ENCODE measurements at regions not wholly inside any gene's neighbourhood (a gene's known extent, or its start where the extent isn't known, plus 50 kb on each side); places are given as distances from the start of the nearest gene placed in this dataset.

DNA sequence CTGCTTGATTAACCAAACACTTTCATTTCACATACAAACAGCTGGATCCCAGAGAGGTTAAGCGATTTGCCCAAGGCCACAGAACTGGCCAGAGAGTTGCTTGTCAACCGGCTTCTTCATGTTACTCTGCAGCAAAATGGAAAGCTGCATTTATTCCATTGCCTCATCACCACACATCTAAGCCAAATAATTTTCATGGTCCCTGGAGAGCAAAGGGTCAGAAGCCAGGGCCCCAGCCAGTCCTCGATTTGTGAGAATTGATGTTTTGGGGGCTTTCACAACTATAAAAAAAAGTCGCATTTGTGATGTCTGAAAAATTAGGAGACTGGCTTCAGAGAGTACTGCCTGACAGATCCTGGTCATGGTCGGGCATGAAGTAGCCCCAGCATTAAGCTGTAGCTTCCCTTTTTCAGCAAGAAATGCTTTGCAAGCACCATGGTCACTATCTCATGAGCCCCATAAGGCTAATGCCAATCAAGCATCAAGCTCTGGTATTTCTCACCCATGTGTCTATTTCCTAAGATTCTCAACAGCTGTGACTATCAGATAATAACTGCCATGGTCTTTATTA is 95.8 kb downstream of the BANF2 start:
- Histone ChIP-seq H4K5ac (ENCODE audit: low read depth, low read length) (no peak overlapping the region), H3K27me3 (ENCODE audit: control insufficient read depth, insufficient read depth, low read length) (no peaks in the 10 kb centered on the region), H2BK20ac (ENCODE audit: low read depth, low read length) (no peak overlapping the region), H4K20me1 (ENCODE audit: insufficient read depth, low read length) (no peaks in the 10 kb centered on the region), H3K56ac (ENCODE audit: extremely low read depth, insufficient read depth, low read length) (no peak overlapping the region), H3K9ac (ENCODE audit: low read depth, low read length) (no peak overlapping the region), H4K8ac (ENCODE audit: low read depth in 2 of 2, low read length in 2 of 2) (no peak overlapping the region), H3K4me1 (ENCODE audit: control insufficient read depth, insufficient read depth, low read length) (peaks cover 2% of the 10 kb centered on the region; the same call in 1 of the 2 replicates), H3K36me3 (ENCODE audit: control insufficient read depth, insufficient read depth, low read length) (no peaks in the 10 kb centered on the region), H3K27ac (ENCODE audit: insufficient read depth, low read length) (no peak overlapping the region), H3K4me3 (ENCODE audit: insufficient read depth, low read depth, low read length) (no peak overlapping the region), H3K23ac (ENCODE audit: low read depth, low read length) (no peak overlapping the region), H3K4me2 (ENCODE audit: low read depth, low read length) (no peak overlapping the region), H2AK9ac (replicated peaks; ENCODE audit: low read depth, low read length, poor library complexity) (no peak overlapping the region), H3K9me1 (ENCODE audit: insufficient read depth, low read length) (peaks cover 5% of the 10 kb centered on the region; the same call in 1 of the 2 replicates), H2BK120ac (ENCODE audit: low read depth, low read length) (no peak overlapping the region), H2BK5ac (ENCODE audit: low read depth, low read length, poor library complexity, severe bottlenecking) (no peak overlapping the region), H3K4ac (ENCODE audit: low read depth, low read length) (no peak overlapping the region), H3K9me3 (ENCODE audit: control insufficient read depth, insufficient read depth, low read length) (peaks cover 8% of the 10 kb centered on the region; the same call in 1 of the 2 replicates), H3K18ac (ENCODE audit: low read depth, low read length) (no peak overlapping the region), H2BK15ac (ENCODE audit: low read depth, low read length) (no peak overlapping the region), H3K79me1 (ENCODE audit: low read depth in 1 of 2, low read length in 2 of 2) (no peaks in the 10 kb centered on the region), H3K14ac (replicated peaks; ENCODE audit: low read depth, low read length) (0 out of 2 replicates have a peak overlapping the region, but pooled peaks have one; percentile 15), H2AK5ac (ENCODE audit: low read depth, low read length) (no peak overlapping the region), H4K91ac (ENCODE audit: insufficient read depth, low read depth, low read length) (no peak overlapping the region), H2AFZ (replicated peaks; ENCODE audit: low read length, poor library complexity) (no peak overlapping the region)
- DNase-seq (no peak), ATAC-seq (ENCODE audit: low read depth) (peak; percentile 21)
- ChIA-PET CTCF (no interaction called here), POLR2A (ENCODE audit: unreplicated experiment) (no interaction called here)
- dilution Hi-C loops (cut with HindIII; ENCODE audit: low sequenced_read_pairs, unreplicated experiment) = no loop called here
- 90% methylated on average over 2 of the region's 5 CpGs; no CpG with 5 or more reads in 1 of the 2 experiments for WGBS, 2 experiments (ENCODE audit: extremely low coverage in 2 of 2, insufficient read length in 1 of 2)
- no peak for TF ChIP-seq MAZ (IDR thresholded peaks at IDR 0.05; ENCODE audit: borderline replicate concordance, low read depth, low read length)
- TF ChIP-seq, protein P1, sequence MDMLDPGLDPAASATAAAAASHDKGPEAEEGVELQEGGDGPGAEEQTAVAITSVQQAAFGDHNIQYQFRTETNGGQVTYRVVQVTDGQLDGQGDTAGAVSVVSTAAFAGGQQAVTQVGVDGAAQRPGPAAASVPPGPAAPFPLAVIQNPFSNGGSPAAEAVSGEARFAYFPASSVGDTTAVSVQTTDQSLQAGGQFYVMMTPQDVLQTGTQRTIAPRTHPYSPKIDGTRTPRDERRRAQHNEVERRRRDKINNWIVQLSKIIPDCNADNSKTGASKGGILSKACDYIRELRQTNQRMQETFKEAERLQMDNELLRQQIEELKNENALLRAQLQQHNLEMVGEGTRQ (IDR thresholded peaks at IDR 0.05; ENCODE audit: low read depth, low read length) = no peak
- no peak for TF ChIP-seq BHLHE40 (IDR thresholded peaks at IDR 0.05; ENCODE audit: low read depth, low read length)
- in situ Hi-C loops (cut with MboI; ENCODE audit: low sequenced_read_pairs) = no loop called here
- intact Hi-C loops (cut with micrococcal nuclease) = no loop called here
- no TSS peak for BruUV-seq (replicated peaks)

Data from IMR-90 (cell line).